Renal cortical epithelial cell (primary cell): ENCODE measurements at regions not wholly inside any gene's neighbourhood (a gene's known extent, or its start where the extent isn't known, plus 50 kb on each side); places are given as distances from the start of the nearest gene placed in this dataset.

Source experiments
- DNase-seq: peaks from one replicate; pipeline ENCODE4 v3.0.0-alpha.2; 2011; ENCODE audit warnings: low read depth

DNA sequence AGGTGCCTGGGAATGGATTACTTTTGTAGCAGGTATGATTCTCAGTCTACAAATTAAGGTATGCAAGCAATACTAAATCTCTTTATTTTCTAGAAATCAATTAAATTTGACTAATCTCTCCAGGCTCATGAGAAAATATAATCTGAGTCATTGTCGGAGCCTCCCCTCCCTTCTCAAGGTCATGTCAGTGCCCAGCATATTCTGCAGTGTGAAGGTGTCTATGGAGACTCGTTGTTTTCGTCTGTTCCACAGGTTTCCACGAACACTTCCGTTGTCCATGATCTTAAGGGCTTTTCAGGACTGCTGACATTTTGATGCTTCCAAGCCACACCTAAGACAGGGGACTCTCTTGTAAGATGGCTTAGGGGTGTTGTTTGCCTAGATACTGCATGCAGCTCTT is 56.6 kb upstream of the SCOC start:
- no peak for DNase-seq

DNA sequence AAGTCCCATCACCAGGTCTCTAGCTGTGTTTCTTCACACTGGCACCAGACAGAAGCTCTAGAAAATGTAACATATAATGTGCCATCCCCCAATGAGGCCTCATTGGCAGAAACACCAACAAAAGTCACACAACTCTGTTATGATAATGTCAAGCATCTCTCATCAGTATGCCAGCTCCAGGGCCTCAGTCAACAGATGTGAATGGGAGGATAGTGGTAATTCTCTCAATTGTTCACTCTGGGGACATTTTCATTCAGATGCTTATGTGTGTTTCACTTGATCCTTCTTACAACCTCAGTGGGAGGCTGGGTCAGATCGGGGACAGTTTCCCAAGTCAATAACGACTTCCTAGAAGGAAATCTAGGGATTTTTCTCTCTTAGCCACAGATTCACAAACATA is 57.5 kb upstream of the SCOC start:
- DNase-seq, result no peak

- no peak for DNase-seq
Measured at GRCh38 chr4:140315438-140315837, 58.0 kb upstream of the SCOC start.

DNA sequence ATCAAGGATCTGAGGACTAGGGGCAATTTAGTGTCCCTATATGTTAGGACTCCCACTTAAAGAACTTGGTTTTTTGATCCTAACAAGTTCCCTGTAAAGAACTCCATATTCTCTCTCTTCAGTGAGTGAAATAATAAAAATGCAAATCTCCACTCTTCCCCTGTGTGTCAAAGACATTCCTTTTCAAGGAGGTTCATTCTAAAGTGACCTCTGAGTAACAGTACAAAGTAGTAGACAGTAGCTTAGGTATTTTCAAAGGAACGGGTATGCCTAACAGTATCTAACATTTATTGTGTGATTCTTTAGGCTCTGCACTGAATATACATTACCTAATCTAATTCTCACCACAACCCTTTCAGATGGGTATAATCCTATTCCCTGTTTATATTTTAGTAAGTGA is 58.4 kb upstream of the SCOC start:
- DNase-seq, result peak; percentile 6

DNA sequence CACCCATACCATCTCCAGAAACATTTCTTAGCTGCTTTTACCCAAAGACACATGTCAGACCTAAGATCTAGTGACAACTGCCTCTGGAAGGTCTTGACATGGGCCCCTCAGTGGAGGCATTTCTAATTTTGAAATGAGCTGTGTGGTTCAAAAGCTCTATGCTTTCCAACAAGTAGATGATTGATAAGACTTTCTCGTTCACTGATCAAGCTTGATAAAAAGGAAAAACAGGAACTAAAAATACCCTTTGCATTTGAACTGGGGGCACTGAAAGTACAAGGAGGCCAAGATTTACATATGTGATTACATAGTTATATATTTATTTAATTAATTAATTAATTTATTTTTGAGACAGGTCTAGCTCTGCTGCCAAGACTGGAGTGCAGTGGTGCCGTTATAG is 61.3 kb upstream of the SCOC start:
- peak; percentile 9 for DNase-seq

- DNase-seq, result no peak
Measured at GRCh38 chr4:140311257-140311835, 62.1 kb upstream of the SCOC start.

DNA sequence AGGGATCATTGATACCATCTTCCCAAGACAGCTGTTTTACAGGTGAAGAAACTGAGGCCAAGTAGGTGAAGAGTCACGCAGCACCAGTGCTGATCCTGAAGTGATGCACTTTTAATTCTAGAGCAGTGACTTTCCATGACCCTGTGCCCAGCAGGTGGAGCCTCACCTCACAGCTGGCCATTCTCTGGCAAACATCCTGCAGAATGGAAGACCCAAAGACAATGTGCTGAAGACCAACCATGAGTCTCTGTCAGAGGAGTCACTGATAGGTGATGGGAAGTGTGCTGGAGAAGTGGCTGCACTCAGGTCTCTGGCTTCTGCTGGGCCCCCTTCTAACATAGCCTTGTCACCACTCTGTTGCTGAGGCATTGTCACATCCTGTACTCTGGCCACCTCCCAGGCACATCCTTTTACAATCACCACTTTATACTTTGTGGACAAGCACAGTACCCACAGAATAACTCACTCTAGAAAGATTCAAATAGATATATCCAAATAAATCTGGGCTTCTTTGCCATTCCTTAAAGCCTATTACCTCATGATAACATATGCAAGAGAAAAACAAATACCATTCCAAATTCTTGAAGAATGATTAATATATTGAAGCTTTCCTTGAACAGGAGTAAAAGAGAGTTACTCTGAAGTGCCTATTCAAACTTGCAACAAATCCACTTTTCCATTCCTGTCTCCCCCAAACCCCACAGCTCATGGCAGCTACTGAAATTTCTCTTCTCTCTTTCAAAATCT is 64.1 kb upstream of the SCOC start:
- peak; percentile 32 for DNase-seq

DNA sequence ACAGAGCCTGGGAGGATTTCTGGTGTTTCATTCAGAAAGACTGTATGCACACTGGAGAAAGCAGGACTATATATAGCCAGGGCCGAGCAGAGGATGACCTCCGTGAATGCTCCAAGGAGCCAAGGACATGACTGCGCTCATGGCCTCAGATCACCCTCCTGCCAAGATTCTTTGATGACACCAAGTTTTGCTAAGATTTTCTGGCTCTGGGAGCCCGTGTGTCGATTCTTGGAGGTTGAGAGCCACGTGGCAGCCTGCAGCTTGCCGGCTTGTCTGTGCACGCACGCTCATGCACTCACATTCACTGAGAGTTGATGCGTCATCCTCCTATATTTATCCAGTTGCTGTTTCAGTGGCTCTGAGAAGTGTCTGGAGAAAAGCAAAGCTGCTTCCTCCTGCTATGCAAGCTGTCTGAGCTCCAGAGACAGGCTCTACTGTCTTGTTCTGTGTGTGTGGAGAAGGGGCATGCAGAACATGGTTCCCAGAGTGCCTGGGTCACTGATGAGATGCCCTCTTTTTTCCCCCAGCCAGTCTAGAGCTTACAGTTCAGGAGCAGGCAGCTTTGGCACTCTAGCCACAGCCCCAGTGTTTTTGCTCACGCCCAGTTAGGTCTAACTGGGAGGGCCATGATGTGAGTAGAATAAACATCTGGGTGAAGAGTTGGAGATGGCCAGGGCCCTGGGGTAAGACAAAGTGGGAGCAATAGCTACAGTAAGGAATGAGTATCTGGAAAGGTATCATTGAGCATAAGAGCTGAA is 64.9 kb upstream of the SCOC start:
- no peak for DNase-seq

GRCh38 chr4:140305053-140305452 is 68.4 kb upstream of the SCOC start:
- DNase-seq, result no peak

- DNase-seq, result no peak
Measured at GRCh38 chr4:140304346-140304745, 69.1 kb upstream of the SCOC start.

DNA sequence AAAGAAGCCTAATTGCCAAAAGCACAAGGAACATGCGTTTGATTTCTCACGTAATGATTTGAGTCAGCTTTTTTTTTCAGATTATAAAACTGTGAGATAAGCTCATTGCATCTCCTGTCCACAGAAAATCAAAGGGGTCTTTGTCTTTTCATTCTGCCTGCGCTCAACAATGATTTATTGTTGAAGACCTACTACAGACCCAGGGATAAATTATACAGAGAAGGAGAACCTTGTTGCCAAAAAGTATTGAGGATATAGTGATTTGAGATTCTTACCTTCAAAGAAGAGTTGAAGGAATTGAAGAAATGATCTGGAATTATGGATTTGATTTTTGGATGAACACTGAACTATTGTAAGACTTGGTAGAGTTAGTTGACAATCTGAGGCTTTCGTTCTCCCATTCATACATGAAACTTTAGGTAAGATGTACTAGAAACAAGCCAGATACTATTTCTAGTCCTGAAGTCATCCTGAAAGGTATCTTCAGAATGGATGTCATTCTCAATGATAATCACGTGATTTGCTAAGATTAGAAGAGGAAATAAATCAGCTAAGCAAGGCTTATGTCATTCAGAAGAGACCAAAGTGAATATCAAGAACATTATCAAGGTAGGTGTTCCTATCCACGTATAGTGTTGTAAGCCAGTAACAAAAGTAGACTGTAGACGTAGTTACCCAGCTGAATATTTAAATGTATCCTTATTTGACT is 71.1 kb upstream of the SCOC start:
- no peak for DNase-seq

GRCh38 chr4:140300271-140300970 is 73.0 kb upstream of the SCOC start:
- DNase-seq, result peak; percentile 79

DNA sequence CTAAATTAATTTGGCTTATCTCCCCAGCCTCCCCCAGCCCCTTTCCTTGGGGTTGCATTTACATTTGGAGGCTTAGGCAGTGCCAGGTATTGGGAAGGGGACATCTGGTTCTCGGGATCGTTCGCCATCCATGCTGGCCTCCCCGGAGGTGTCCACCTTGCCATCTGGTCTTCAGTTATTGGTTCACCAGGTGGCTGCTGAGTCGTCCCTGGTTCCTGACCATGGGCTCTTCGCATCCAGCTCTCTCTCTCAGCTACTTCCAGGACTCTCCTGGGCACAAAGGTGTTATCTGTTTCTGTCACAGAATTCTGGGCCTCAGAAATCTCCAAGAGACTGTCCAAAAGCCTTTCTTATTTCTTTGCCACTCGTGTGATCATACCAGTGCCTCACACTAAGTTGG is 75.4 kb upstream of the SCOC start:
- no peak for DNase-seq

DNA sequence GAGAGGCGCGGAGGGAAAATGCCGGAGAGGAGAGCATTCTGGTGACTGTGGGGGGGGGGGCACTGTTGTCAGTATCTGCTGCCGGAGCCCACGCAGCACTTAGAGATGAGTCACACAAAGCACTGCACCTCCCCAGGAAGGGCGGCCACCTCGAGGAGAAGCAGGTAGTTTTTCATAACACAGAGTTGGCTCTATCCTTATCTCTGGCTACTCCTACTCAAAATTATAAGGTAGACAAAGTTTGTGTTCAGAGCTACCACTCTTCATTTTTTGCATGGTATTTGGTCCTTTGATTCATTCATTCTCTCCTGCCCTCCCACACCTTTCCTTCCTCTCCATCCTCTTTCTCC is 76.2 kb upstream of the SCOC start:
- DNase-seq, result peak; percentile 35

DNA sequence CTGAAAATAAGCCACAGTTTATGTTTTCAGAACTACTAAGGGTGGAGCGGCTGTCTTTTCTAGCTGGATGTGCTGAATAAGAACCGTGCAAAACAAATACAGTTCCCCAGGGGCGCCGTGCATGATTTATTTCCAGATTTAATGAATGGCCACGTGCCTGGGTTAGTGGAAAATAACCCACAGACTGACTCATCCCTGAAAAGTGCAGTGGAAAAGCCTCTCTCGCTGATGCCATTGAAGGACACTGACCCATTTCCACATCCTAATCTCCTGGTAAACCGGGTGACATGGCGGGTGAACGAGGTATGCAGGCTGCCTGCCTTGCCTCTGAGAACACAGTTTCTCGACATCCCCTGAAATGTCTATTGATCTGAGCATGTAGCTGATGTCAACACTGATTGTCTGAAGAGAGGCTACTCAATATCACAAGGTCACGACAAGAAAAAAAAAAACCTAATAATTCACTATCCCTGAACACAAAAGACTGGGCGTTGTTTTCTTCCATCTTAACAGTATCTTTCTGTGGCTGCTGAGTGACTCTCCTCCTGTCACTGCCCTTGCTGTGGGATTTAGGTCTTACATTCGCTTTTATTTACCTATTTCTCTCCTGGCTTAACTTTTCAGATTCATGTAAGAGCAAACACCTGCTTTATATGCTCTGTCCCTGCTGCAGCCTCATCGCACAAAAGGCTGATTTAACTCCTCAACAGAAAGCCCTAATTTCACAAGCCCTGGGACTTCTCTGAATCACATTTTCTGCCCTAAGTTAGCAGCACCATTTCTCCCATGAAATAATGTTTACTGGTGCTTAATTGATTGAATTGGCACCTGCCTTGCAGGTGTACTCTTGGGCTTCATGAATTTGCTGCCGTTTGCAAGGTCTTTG is 76.9 kb upstream of the SCOC start:
- peak; percentile 88 for DNase-seq

GRCh38 chr4:140293979-140294378 is 79.5 kb upstream of the SCOC start:
- no peak for DNase-seq

- no peak for DNase-seq
Measured at GRCh38 chr4:140291259-140291658, 82.2 kb upstream of the SCOC start.

GRCh38 chr4:140289486-140289885 is 84.0 kb upstream of the SCOC start:
- no peak for DNase-seq

GRCh38 chr4:140286456-140286855 is 87.0 kb upstream of the SCOC start:
- peak; percentile 48 for DNase-seq

- no peak for DNase-seq
Measured at GRCh38 chr4:140284456-140284855, 89.0 kb upstream of the SCOC start.
